Liver (tissue), 3 donors: ENCODE measurements at regions not wholly inside any gene's neighbourhood (a gene's known extent, or its start where the extent isn't known, plus 50 kb on each side); places are given as distances from the start of the nearest gene placed in this dataset.

Experiments used
- REST ChIP-seq: IDR thresholded peaks from 2 replicates; pipeline ENCODE4 v1.6.1; 2016; ENCODE audit warnings: antibody characterized with exemption, mild to moderate bottlenecking
- YY1 ChIP-seq: IDR thresholded peaks from 2 replicates; pipeline ENCODE4 v1.6.1; 2016; ENCODE audit warnings: antibody characterized with exemption, mild to moderate bottlenecking
- TF ChIP-seq, protein P1 (sequence below): IDR thresholded peaks from 2 replicates; pipeline ENCODE4 v1.6.1; 2016; ENCODE audit warnings: antibody characterized with exemption
- TF ChIP-seq, protein P2 (sequence below): fragments of 150-350 bp; IDR thresholded peaks from 2 replicates; pipeline ENCODE4 v1.5.1; 2017; ENCODE audit warnings: improper control_type of control experiment, low read depth, low read length; ENCODE audit not compliant: missing input control
- TF ChIP-seq, protein P3 (sequence below): IDR thresholded peaks from 2 replicates; pipeline ENCODE4 v1.6.1; 2016; ENCODE audit warnings: antibody characterized with exemption
- TF ChIP-seq, protein P4 (sequence below): IDR thresholded peaks from 2 replicates; pipeline ENCODE4 v1.6.1; 2016; ENCODE audit warnings: antibody characterized with exemption
- donor health status: healthy.
- donor health status: healthy.

- TF ChIP-seq, protein P1, sequence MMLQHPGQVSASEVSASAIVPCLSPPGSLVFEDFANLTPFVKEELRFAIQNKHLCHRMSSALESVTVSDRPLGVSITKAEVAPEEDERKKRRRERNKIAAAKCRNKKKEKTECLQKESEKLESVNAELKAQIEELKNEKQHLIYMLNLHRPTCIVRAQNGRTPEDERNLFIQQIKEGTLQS, result no peak
- TF ChIP-seq, protein P2, sequence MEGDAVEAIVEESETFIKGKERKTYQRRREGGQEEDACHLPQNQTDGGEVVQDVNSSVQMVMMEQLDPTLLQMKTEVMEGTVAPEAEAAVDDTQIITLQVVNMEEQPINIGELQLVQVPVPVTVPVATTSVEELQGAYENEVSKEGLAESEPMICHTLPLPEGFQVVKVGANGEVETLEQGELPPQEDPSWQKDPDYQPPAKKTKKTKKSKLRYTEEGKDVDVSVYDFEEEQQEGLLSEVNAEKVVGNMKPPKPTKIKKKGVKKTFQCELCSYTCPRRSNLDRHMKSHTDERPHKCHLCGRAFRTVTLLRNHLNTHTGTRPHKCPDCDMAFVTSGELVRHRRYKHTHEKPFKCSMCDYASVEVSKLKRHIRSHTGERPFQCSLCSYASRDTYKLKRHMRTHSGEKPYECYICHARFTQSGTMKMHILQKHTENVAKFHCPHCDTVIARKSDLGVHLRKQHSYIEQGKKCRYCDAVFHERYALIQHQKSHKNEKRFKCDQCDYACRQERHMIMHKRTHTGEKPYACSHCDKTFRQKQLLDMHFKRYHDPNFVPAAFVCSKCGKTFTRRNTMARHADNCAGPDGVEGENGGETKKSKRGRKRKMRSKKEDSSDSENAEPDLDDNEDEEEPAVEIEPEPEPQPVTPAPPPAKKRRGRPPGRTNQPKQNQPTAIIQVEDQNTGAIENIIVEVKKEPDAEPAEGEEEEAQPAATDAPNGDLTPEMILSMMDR, result no peak
- TF ChIP-seq REST (no peak), YY1 (no peak)
- TF ChIP-seq, protein P3, sequence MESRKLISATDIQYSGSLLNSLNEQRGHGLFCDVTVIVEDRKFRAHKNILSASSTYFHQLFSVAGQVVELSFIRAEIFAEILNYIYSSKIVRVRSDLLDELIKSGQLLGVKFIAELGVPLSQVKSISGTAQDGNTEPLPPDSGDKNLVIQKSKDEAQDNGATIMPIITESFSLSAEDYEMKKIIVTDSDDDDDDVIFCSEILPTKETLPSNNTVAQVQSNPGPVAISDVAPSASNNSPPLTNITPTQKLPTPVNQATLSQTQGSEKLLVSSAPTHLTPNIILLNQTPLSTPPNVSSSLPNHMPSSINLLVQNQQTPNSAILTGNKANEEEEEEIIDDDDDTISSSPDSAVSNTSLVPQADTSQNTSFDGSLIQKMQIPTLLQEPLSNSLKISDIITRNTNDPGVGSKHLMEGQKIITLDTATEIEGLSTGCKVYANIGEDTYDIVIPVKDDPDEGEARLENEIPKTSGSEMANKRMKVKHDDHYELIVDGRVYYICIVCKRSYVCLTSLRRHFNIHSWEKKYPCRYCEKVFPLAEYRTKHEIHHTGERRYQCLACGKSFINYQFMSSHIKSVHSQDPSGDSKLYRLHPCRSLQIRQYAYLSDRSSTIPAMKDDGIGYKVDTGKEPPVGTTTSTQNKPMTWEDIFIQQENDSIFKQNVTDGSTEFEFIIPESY, result no peak
- TF ChIP-seq, protein P4, sequence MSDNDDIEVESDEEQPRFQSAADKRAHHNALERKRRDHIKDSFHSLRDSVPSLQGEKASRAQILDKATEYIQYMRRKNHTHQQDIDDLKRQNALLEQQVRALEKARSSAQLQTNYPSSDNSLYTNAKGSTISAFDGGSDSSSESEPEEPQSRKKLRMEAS, result no peak
These were observed 524.4 kb upstream of the CHD1 start for GRCh38 chr5:99453196-99453595.
